Common myeloid progenitor, CD34-positive (primary cell): ENCODE measurements at regions not wholly inside any gene's neighbourhood (a gene's known extent, or its start where the extent isn't known, plus 50 kb on each side); places are given as distances from the start of the nearest gene placed in this dataset.

ENCODE experiments used
- CTCF ChIA-PET: fragments of 350-600 bp; sonication (Branson Sonifier 250); formaldehyde crosslinking; loops from one replicate; lab custom pipeline; 2021; ENCODE audit warnings: antibody characterized with exemption; lab: Charles Lee
- POLR2A ChIA-PET: fragments of 350-600 bp; sonication (Branson Sonifier 250); formaldehyde crosslinking; loops from one replicate; lab custom pipeline; 2021; ENCODE audit warnings: antibody characterized with exemption; lab: Charles Lee
- DNase-seq, 3 donors: peaks; one replicate each; pipeline versions ENCODE4 v3.0.0 to v3.0.0-alpha.2; 2013
- H3K27ac ChIP-seq, 2 experiments: 1 replicate in 1 of 2; 2 replicates in 1 of 2; pipeline ENCODE4 v1.7.0; 2013; ENCODE audit warnings: inconsistent platforms in 2 of 2, low read length in 2 of 2, mild to moderate bottlenecking in 2 of 2, low read depth in 1 of 2, moderate library complexity in 1 of 2; ENCODE audit not compliant: severe bottlenecking in 2 of 2, insufficient read depth in 1 of 2, poor library complexity in 1 of 2
- H3K27me3 ChIP-seq, 5 experiments: replicated peaks in 2 of 5; 1 replicate in 3 of 5; 2 replicates in 2 of 5; pipeline versions ENCODE4 v1.6.1 to v1.7.0; 2013; ENCODE audit warnings: low read length in 4 of 5, mild to moderate bottlenecking in 2 of 5, moderate library complexity in 2 of 5, inconsistent platforms in 1 of 5; ENCODE audit not compliant: insufficient read depth in 5 of 5, control insufficient read depth in 4 of 5
- H3K36me3 ChIP-seq, 4 experiments: 1 replicate in 2 of 4; 2 replicates in 2 of 4; pipeline versions ENCODE4 v1.6.1 to v1.7.0; 2013; ENCODE audit warnings: low read length in 3 of 4, control low read depth in 1 of 4, mild to moderate bottlenecking in 1 of 4; ENCODE audit not compliant: control insufficient read depth in 4 of 4, insufficient read depth in 4 of 4
- H3K4me1 ChIP-seq, 4 experiments: 1 replicate in 3 of 4; 2 replicates in 1 of 4; pipeline versions ENCODE4 v1.6.1 to v1.7.1; 2013; ENCODE audit warnings: low read length in 3 of 4, mild to moderate bottlenecking in 3 of 4, control low read depth in 1 of 4, inconsistent platforms in 1 of 4, moderate library complexity in 1 of 4; ENCODE audit not compliant: control insufficient read depth in 4 of 4, insufficient read depth in 4 of 4; ENCODE audit errors: control extremely low read depth in 1 of 4
- H3K4me3 ChIP-seq, 7 experiments: 1 replicate in 4 of 7; 2 replicates in 3 of 7; pipeline versions ENCODE4 v1.5.1 to v1.7.0; 2013; ENCODE audit warnings: mild to moderate bottlenecking in 7 of 7, low read length in 6 of 7, moderate library complexity in 6 of 7, inconsistent platforms in 2 of 7, low read depth in 2 of 7, control low read depth in 1 of 7; ENCODE audit not compliant: insufficient read depth in 4 of 7, control insufficient read depth in 1 of 7; ENCODE audit errors: extremely low read depth in 1 of 7
- H3K9me3 ChIP-seq, 5 experiments: 1 replicate in 4 of 5; 2 replicates in 1 of 5; pipeline versions ENCODE4 v1.6.1 to v1.7.1; 2013; ENCODE audit warnings: low read length in 4 of 5, mild to moderate bottlenecking in 2 of 5, inconsistent platforms in 1 of 5, low read depth in 1 of 5, moderate library complexity in 1 of 5; ENCODE audit not compliant: control insufficient read depth in 4 of 5, insufficient read depth in 2 of 5; ENCODE audit errors: control extremely low read depth in 1 of 5
- WGBS: methylation state at CpG from one replicate; pipeline ENCODE4 v1.1.5; 2013; ENCODE audit not compliant: insufficient coverage; 5-methylcytosine and 5-hydroxymethylcytosine counted together

GRCh38 chr6:105893741-105894140 is 192.4 kb upstream of the PRDM1 start:
- peak in 1 of 3 donors; percentile 31 for DNase-seq
- POLR2A ChIA-PET: no interaction called here
- Histone ChIP-seq H3K4me1 (peaks cover 5 to 26% (median 15%) of the 10 kb centered on the region in 4 experiments), H3K36me3 (no peaks in the 10 kb centered on the region), H3K27ac (no peak overlapping the region), H3K9me3 (peaks cover 0 to 9% (median 0%) of the 10 kb centered on the region in 5 experiments), H3K4me3 (no peak overlapping the region), H3K27me3 (no peaks in the 10 kb centered on the region)
- WGBS: 94% methylated on average over 5 of the region's 7 CpGs
- CTCF ChIA-PET: interaction anchor here (0.9 to 1.2 kb wide), 2 partner anchors 14 to 90 kb away, joined by 3 read pairs; no protein-coding TSS in a partner anchor

GRCh38 chr6:105892577-105893262 is 193.4 kb upstream of the PRDM1 start:
- H3K4me3 ChIP-seq: no peak overlapping the region
- no peaks in the 10 kb centered on the region for H3K27me3 ChIP-seq
- CTCF ChIA-PET: no interaction called here
- H3K4me1 ChIP-seq: peaks cover 5 to 36% (median 18%) of the 10 kb centered on the region in 4 experiments
- H3K9me3 ChIP-seq: peaks cover 0 to 9% (median 0%) of the 10 kb centered on the region in 5 experiments
- H3K36me3 ChIP-seq: no peaks in the 10 kb centered on the region
- H3K27ac ChIP-seq: no peak overlapping the region
- 57% methylated on average over 2 of the region's 3 CpGs for WGBS
- POLR2A ChIA-PET: interaction anchor here (0.6 to 0.7 kb wide), 2 partner anchors 61 to 422 kb away, joined by 3 to 6 read pairs; no protein-coding TSS in a partner anchor
- DNase-seq: peak; percentile 78 to 98 (median 97)

- DNase-seq: no peak
- ChIA-PET POLR2A (no interaction called here), CTCF (no interaction called here)
- Histone ChIP-seq H3K27me3 (no peaks in the 10 kb centered on the region), H3K36me3 (no peaks in the 10 kb centered on the region), H3K4me3 (no peak overlapping the region), H3K9me3 (peaks cover 0 to 9% (median 0%) of the 10 kb centered on the region in 5 experiments), H3K4me1 (peaks cover 9 to 56% (median 37%) of the 10 kb centered on the region in 4 experiments), H3K27ac (no peak overlapping the region)
- WGBS: 93% methylated on average over 2 of the region's 4 CpGs
These were observed 195.5 kb upstream of the PRDM1 start for GRCh38 chr6:105890521-105891244.

- no peak overlapping the region for H3K4me3 ChIP-seq
- peaks cover 9 to 64% (median 38%) of the 10 kb centered on the region in 4 experiments for H3K4me1 ChIP-seq
- WGBS: 100% methylated on average over 1 of the region's 2 CpGs
- peaks cover 0 to 9% (median 0%) of the 10 kb centered on the region in 5 experiments for H3K9me3 ChIP-seq
- no peak overlapping the region for H3K27ac ChIP-seq
- no peaks in the 10 kb centered on the region for H3K36me3 ChIP-seq
- no peak for DNase-seq
- ChIA-PET CTCF (no interaction called here), POLR2A (no interaction called here)
- H3K27me3 ChIP-seq: no peaks in the 10 kb centered on the region
These were observed 196.2 kb upstream of the PRDM1 start for GRCh38 chr6:105889902-105890301.

- H3K27me3 ChIP-seq: peaks cover 0 to 2% (median 0%) of the 10 kb centered on the region in 5 experiments
- peaks cover 8 to 61% (median 28%) of the 10 kb centered on the region in 4 experiments for H3K4me1 ChIP-seq
- CTCF ChIA-PET: no interaction called here
- DNase-seq: no peak
- H3K9me3 ChIP-seq: peaks cover 0 to 9% (median 0%) of the 10 kb centered on the region in 5 experiments
- 80% methylated on average over 4 of the region's 7 CpGs for WGBS
- POLR2A ChIA-PET: no interaction called here
- H3K4me3 ChIP-seq: no peak overlapping the region
- H3K36me3 ChIP-seq: no peaks in the 10 kb centered on the region
- no peak overlapping the region for H3K27ac ChIP-seq
These were observed 199.2 kb upstream of the PRDM1 start for GRCh38 chr6:105886814-105887544.

GRCh38 chr6:105886066-105886813 is 199.9 kb upstream of the PRDM1 start:
- 67% methylated on average over 3 of the region's 7 CpGs for WGBS
- Histone ChIP-seq H3K4me1 (peaks cover 8 to 62% (median 28%) of the 10 kb centered on the region in 4 experiments), H3K36me3 (no peaks in the 10 kb centered on the region), H3K27ac (no peak overlapping the region), H3K4me3 (no peak overlapping the region), H3K27me3 (peaks cover 0 to 2% (median 0%) of the 10 kb centered on the region in 5 experiments), H3K9me3 (peaks cover 0 to 9% (median 0%) of the 10 kb centered on the region in 5 experiments)
- peak in 1 of 3 donors; percentile 42 for DNase-seq
- ChIA-PET POLR2A (no interaction called here), CTCF (no interaction called here)
